Astrocyte (in vitro differentiated cells and primary cell): ENCODE measurements at regions not wholly inside any gene's neighbourhood (a gene's known extent, or its start where the extent isn't known, plus 50 kb on each side); places are given as distances from the start of the nearest gene placed in this dataset.
A peak's percentile ranks its signal among the peaks of the same experiment; 100 is the strongest.

Source experiments
- DNase-seq: peaks from one replicate; pipeline ENCODE4 v3.0.0-alpha.2; 2010; ENCODE audit warnings: low read depth
- FAIRE-seq: peaks from 2 replicates; lab custom pipeline; 2011; peaks lifted over from hg19 to GRCh38; lab: Jason Lieb, UNC
- H2AFZ ChIP-seq: 2 replicates; pipeline ENCODE4 v1.6.0; 2012; ENCODE audit warnings: low read depth, low read length, inconsistent platforms
- H3K27ac ChIP-seq: 2 replicates; pipeline ENCODE4 v1.5.1; 2011; ENCODE audit warnings: low read depth, low read length, inconsistent platforms
- H3K27me3 ChIP-seq: 2 replicates; pipeline ENCODE4 v1.6.0; 2011; ENCODE audit warnings: low read length, inconsistent platforms; ENCODE audit not compliant: insufficient read depth
- H3K36me3 ChIP-seq: 2 replicates; pipeline ENCODE4 v1.5.1; 2011; ENCODE audit warnings: low read length, inconsistent platforms; ENCODE audit not compliant: insufficient read depth
- H3K4me1 ChIP-seq: 2 replicates; pipeline ENCODE4 v1.5.1; 2011; ENCODE audit warnings: low read length, inconsistent platforms; ENCODE audit not compliant: insufficient read depth
- H3K4me2 ChIP-seq: 2 replicates; pipeline ENCODE4 v1.6.0; 2012; ENCODE audit warnings: low read length, inconsistent platforms
- H3K4me3 ChIP-seq: 2 replicates; pipeline ENCODE4 v1.5.1; 2011; ENCODE audit warnings: low read depth, mild to moderate bottlenecking, low read length, inconsistent platforms; ENCODE audit not compliant: insufficient read depth
- H3K79me2 ChIP-seq: 2 replicates; pipeline ENCODE4 v1.6.0; 2012; ENCODE audit warnings: mild to moderate bottlenecking, low read length, inconsistent platforms; ENCODE audit not compliant: insufficient read depth
- H3K9ac ChIP-seq: 2 replicates; pipeline ENCODE4 v1.6.0; 2012; ENCODE audit warnings: mild to moderate bottlenecking, low read length, inconsistent platforms
- H3K9me3 ChIP-seq: 2 replicates; pipeline ENCODE4 v1.5.1; 2012; ENCODE audit warnings: low read depth, mild to moderate bottlenecking, low read length, inconsistent platforms; ENCODE audit not compliant: insufficient read depth
- H4K20me1 ChIP-seq: 2 replicates; pipeline ENCODE4 v1.6.0; 2012; ENCODE audit warnings: low read length, inconsistent platforms; ENCODE audit not compliant: insufficient read depth
- H3K27ac Mint-ChIP-seq: one replicate; pipeline ENCODE4 v1.8.0; 2021; ENCODE audit warnings: mild to moderate bottlenecking, mixed read lengths; ENCODE audit not compliant: unreplicated experiment
- H3K27me3 Mint-ChIP-seq: one replicate; pipeline ENCODE4 v1.8.0; 2021; ENCODE audit warnings: low read depth, mixed read lengths; ENCODE audit not compliant: unreplicated experiment
- H3K36me3 Mint-ChIP-seq: one replicate; pipeline ENCODE4 v1.8.0; 2021; ENCODE audit warnings: low read depth, mixed read lengths; ENCODE audit not compliant: unreplicated experiment
- H3K4me1 Mint-ChIP-seq: one replicate; pipeline ENCODE4 v1.8.0; 2021; ENCODE audit warnings: low read depth, mixed read lengths; ENCODE audit not compliant: unreplicated experiment
- H3K4me3 Mint-ChIP-seq: one replicate; pipeline ENCODE4 v1.8.0; 2021; ENCODE audit warnings: mild to moderate bottlenecking, moderate library complexity, mixed read lengths; ENCODE audit not compliant: unreplicated experiment
- H3K9me3 Mint-ChIP-seq: one replicate; pipeline ENCODE4 v1.8.0; 2021; ENCODE audit warnings: mild to moderate bottlenecking, mixed read lengths; ENCODE audit not compliant: unreplicated experiment
- EZH2 ChIP-seq: IDR thresholded peaks from 2 replicates; pipeline ENCODE4 v1.6.1; 2012; ENCODE audit warnings: mild to moderate bottlenecking, low read length, inconsistent platforms; ENCODE audit not compliant: insufficient read depth
- TF ChIP-seq, protein P1 (sequence below): IDR thresholded peaks from 2 replicates; pipeline ENCODE4 v1.5.1; 2011; ENCODE audit warnings: low read depth, mild to moderate bottlenecking, inconsistent platforms, low read length, moderate library complexity; ENCODE audit not compliant: insufficient read depth

DNA sequence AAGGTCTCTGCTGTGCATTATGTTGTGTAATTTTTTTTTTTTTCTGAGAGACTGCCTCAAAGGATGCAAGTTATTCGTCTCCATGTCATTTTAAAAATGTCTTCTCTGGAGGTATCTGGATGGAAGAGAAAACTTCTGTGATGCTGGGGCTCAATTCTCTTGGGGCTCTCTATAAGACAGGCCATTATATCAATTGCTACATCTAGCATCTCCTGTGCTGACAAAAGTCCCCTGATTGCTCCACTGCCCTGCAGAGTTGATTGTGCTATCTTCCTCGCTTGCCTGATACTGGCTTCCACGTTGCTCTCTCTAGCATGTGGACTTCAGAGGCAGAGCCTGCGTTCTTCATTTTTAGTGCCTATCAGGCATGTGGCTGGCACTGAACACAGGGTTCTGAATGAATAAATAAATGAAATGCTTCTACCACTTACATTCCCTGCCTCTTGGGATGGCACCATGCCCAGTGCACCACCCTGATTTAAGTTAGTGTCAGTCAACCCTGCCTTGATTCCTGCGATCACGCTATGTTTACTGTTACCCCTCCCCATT, 1035.5 kb upstream of the EEF2KMT start:
- Histone ChIP-seq H3K4me3 (no peak overlapping the region), H3K36me3 (no peaks in the 10 kb centered on the region), H3K79me2 (no peaks in the 10 kb centered on the region), H4K20me1 (no peaks in the 10 kb centered on the region), H3K27ac (no peak overlapping the region), H3K9me3 (no peaks in the 10 kb centered on the region), H3K4me1 (no peaks in the 10 kb centered on the region), H3K27me3 (no peaks in the 10 kb centered on the region), H2AFZ (no peak overlapping the region), H3K4me2 (no peak overlapping the region), H3K9ac (no peak overlapping the region)
- Mint-ChIP-seq H3K27ac (no peak overlapping the region), H3K27me3 (no peaks in the 10 kb centered on the region), H3K4me3 (no peak overlapping the region), H3K9me3 (no peaks in the 10 kb centered on the region), H3K36me3 (no peaks in the 10 kb centered on the region), H3K4me1 (no peaks in the 10 kb centered on the region)
- no peak for FAIRE-seq
- no peak for DNase-seq
- TF ChIP-seq EZH2: no peak
- TF ChIP-seq, protein P1, sequence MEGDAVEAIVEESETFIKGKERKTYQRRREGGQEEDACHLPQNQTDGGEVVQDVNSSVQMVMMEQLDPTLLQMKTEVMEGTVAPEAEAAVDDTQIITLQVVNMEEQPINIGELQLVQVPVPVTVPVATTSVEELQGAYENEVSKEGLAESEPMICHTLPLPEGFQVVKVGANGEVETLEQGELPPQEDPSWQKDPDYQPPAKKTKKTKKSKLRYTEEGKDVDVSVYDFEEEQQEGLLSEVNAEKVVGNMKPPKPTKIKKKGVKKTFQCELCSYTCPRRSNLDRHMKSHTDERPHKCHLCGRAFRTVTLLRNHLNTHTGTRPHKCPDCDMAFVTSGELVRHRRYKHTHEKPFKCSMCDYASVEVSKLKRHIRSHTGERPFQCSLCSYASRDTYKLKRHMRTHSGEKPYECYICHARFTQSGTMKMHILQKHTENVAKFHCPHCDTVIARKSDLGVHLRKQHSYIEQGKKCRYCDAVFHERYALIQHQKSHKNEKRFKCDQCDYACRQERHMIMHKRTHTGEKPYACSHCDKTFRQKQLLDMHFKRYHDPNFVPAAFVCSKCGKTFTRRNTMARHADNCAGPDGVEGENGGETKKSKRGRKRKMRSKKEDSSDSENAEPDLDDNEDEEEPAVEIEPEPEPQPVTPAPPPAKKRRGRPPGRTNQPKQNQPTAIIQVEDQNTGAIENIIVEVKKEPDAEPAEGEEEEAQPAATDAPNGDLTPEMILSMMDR: no peak

DNA sequence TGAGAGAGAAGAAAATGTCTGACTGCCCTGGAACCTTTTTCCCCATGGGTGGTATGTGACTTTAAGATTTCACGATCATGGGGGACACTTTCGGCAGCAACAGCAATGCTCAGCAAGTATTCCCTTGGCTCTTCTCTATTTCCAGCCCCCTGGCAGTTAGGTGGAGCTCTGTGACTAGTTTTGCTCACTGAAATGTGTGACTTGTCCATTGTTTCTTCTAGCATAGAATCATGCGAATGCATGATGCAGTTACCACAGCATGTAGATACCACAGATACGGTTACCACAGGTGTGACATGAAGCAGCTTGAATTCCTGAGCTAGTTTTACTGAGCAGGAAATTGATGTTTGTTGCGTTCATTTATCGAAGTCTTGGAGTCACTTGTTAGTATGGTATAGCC, 1034.5 kb upstream of the EEF2KMT start:
- H3K27me3 Mint-ChIP-seq: no peaks in the 10 kb centered on the region
- H3K4me3 Mint-ChIP-seq: no peak overlapping the region
- DNase-seq (peak; percentile 39), FAIRE-seq (no peak)
- Histone ChIP-seq H2AFZ (no peak overlapping the region), H3K27ac (no peak overlapping the region), H3K4me1 (no peaks in the 10 kb centered on the region), H3K9ac (no peak overlapping the region), H3K4me3 (no peak overlapping the region), H3K27me3 (no peaks in the 10 kb centered on the region), H3K79me2 (no peaks in the 10 kb centered on the region), H4K20me1 (no peaks in the 10 kb centered on the region), H3K9me3 (no peaks in the 10 kb centered on the region), H3K4me2 (no peak overlapping the region), H3K36me3 (no peaks in the 10 kb centered on the region)
- H3K4me1 Mint-ChIP-seq: no peaks in the 10 kb centered on the region
- H3K36me3 Mint-ChIP-seq: no peaks in the 10 kb centered on the region
- no peaks in the 10 kb centered on the region for H3K9me3 Mint-ChIP-seq
- TF ChIP-seq, protein P1: no peak
- TF ChIP-seq EZH2: no peak
- H3K27ac Mint-ChIP-seq: no peak overlapping the region

DNA sequence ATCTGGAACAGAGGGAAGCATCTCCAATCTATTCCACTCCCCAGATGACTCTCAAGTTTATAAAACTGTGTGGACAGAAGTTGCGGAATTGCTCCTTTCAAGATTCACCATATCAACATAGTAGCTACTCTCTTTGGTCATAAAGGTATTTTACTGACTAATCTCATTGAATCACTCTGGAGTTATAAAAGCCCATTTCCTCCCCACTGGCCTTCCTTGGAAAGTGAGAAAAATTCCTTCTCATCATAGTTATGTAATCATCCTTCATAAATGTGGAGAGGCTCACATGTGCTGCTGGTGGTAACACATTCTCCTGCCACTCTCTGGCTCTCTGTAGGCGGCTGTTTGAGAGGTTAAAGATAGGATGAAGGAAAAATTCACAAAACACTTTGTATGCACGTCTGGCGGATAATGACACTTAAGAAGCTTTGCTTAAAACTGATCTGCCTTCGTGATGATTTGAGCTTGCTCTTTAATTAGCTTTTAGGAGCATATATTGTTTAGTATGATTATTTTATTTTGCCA, 1034.0 kb upstream of the EEF2KMT start:
- no peak overlapping the region for H3K27ac Mint-ChIP-seq
- TF ChIP-seq EZH2: no peak
- TF ChIP-seq, protein P1: no peak
- Histone ChIP-seq H3K4me3 (no peak overlapping the region), H3K4me2 (no peak overlapping the region), H3K4me1 (no peaks in the 10 kb centered on the region), H2AFZ (no peak overlapping the region), H3K9ac (no peak overlapping the region), H3K9me3 (no peaks in the 10 kb centered on the region), H3K27ac (no peak overlapping the region), H3K79me2 (no peaks in the 10 kb centered on the region), H3K36me3 (no peaks in the 10 kb centered on the region), H3K27me3 (no peaks in the 10 kb centered on the region), H4K20me1 (no peaks in the 10 kb centered on the region)
- H3K36me3 Mint-ChIP-seq: no peaks in the 10 kb centered on the region
- FAIRE-seq: no peak
- H3K9me3 Mint-ChIP-seq: no peaks in the 10 kb centered on the region
- DNase-seq: peak; percentile 66
- H3K27me3 Mint-ChIP-seq: no peaks in the 10 kb centered on the region
- no peak overlapping the region for H3K4me3 Mint-ChIP-seq
- H3K4me1 Mint-ChIP-seq: no peaks in the 10 kb centered on the region
